ENCODE measurements at regions not wholly inside any gene's neighbourhood (a gene's known extent, or its start where the extent isn't known, plus 50 kb on each side); places are given as distances from the start of the nearest gene placed in this dataset.

GRCh38 chr14:95379634-95380033 is 59.9 kb upstream of the CLMN start:
- H3K9me3 ChIP-seq (ENCODE audit: low read depth), result peaks cover 8% of the 10 kb centered on the region
- no peak overlapping the region for H2AFZ ChIP-seq
- no peaks in the 10 kb centered on the region for H4K20me1 ChIP-seq (ENCODE audit: insufficient read depth, poor library complexity, severe bottlenecking)
- H3K36me3 ChIP-seq (replicated peaks; ENCODE audit: insufficient read depth, low read depth), result no peaks in the 10 kb centered on the region
- H3K27ac ChIP-seq, result no peak overlapping the region
- H3K4me3 ChIP-seq, result no peak overlapping the region
- H3K79me2 ChIP-seq, result no peaks in the 10 kb centered on the region
- H3K4me2 ChIP-seq, result no peak overlapping the region
- H3K27me3 ChIP-seq, result peaks cover 14% of the 10 kb centered on the region
- no peaks in the 10 kb centered on the region for H3K9me2 ChIP-seq (replicated peaks; ENCODE audit: insufficient read depth)
- TF ChIP-seq EZH2 (IDR thresholded peaks at IDR 0.05; ENCODE audit: borderline replicate concordance) (no peak), EZH2phosphoT487 (IDR thresholded peaks at IDR 0.05; ENCODE audit: low read depth, severe bottlenecking, unreplicated experiment) (no peak), CTCF (IDR thresholded peaks at IDR 0.05; ENCODE audit: poor library complexity) (no peak)
- peaks cover 3% of the 10 kb centered on the region for H3K4me1 ChIP-seq (ENCODE audit: insufficient read depth)
- DNase-seq (ENCODE audit: low spot score), result no peak

- Histone ChIP-seq H4K20me1 (ENCODE audit: insufficient read depth, poor library complexity, severe bottlenecking) (no peaks in the 10 kb centered on the region), H3K36me3 (replicated peaks; ENCODE audit: insufficient read depth, low read depth) (no peaks in the 10 kb centered on the region), H3K9me3 (ENCODE audit: low read depth) (peaks cover 8% of the 10 kb centered on the region), H3K27me3 (peaks cover 22% of the 10 kb centered on the region), H3K4me2 (no peak overlapping the region), H3K27ac (no peak overlapping the region), H3K4me3 (no peak overlapping the region), H2AFZ (no peak overlapping the region), H3K79me2 (no peaks in the 10 kb centered on the region), H3K9me2 (replicated peaks; ENCODE audit: insufficient read depth) (no peaks in the 10 kb centered on the region), H3K4me1 (ENCODE audit: insufficient read depth) (no peaks in the 10 kb centered on the region)
- no peak for DNase-seq (ENCODE audit: low spot score)
- 63% methylated on average over 7 of the region's 7 CpGs for WGBS (ENCODE audit: low lambda C conversion rate, missing lambda C conversion rate)
- no peak for TF ChIP-seq EZH2phosphoT487 (IDR thresholded peaks at IDR 0.05; ENCODE audit: low read depth, severe bottlenecking, unreplicated experiment)
- no peak for TF ChIP-seq EZH2 (IDR thresholded peaks at IDR 0.05; ENCODE audit: borderline replicate concordance)
- no peak for TF ChIP-seq CTCF (IDR thresholded peaks at IDR 0.05; ENCODE audit: poor library complexity)
Measured at GRCh38 chr14:95375539-95376109, 55.9 kb upstream of the CLMN start.

- Histone ChIP-seq H3K4me1 (ENCODE audit: insufficient read depth) (no peaks in the 10 kb centered on the region), H3K36me3 (replicated peaks; ENCODE audit: insufficient read depth, low read depth) (no peaks in the 10 kb centered on the region), H4K20me1 (ENCODE audit: insufficient read depth, poor library complexity, severe bottlenecking) (no peaks in the 10 kb centered on the region), H3K9me2 (replicated peaks; ENCODE audit: insufficient read depth) (no peaks in the 10 kb centered on the region), H3K9me3 (ENCODE audit: low read depth) (no peaks in the 10 kb centered on the region), H2AFZ (no peak overlapping the region), H3K4me3 (no peak overlapping the region), H3K79me2 (no peaks in the 10 kb centered on the region), H3K27ac (no peak overlapping the region), H3K27me3 (peaks cover 22% of the 10 kb centered on the region), H3K4me2 (no peak overlapping the region)
- no peak for DNase-seq (ENCODE audit: low spot score)
- TF ChIP-seq EZH2phosphoT487 (IDR thresholded peaks at IDR 0.05; ENCODE audit: low read depth, severe bottlenecking, unreplicated experiment) (no peak), CTCF (IDR thresholded peaks at IDR 0.05; ENCODE audit: poor library complexity) (no peak), EZH2 (IDR thresholded peaks at IDR 0.05; ENCODE audit: borderline replicate concordance) (no peak)
- WGBS (ENCODE audit: low lambda C conversion rate, missing lambda C conversion rate), result 45% methylated on average over 2 of the region's 2 CpGs
Measured at GRCh38 chr14:95374239-95374997, 54.7 kb upstream of the CLMN start.
